Breast epithelium (tissue), 3 donors: ENCODE measurements at regions not wholly inside any gene's neighbourhood (a gene's known extent, or its start where the extent isn't known, plus 50 kb on each side); places are given as distances from the start of the nearest gene placed in this dataset.

Source experiments
- CTCF ChIP-seq, 3 donors: fragments of 450-650 bp; IDR thresholded peaks; one replicate each; pipeline ENCODE4 v1.5.1; 2016 to 2017; ENCODE audit warnings: antibody characterized with exemption in 3 of 3, mild to moderate bottlenecking in 3 of 3, moderate library complexity in 3 of 3
- POLR2AphosphoS5 ChIP-seq, 3 donors: sonication (generic); formaldehyde crosslinking; IDR thresholded peaks; one replicate each; pipeline ENCODE4 v1.6.1; 2017; ENCODE audit warnings: antibody characterized with exemption in 3 of 3

GRCh38 chr9:126144603-126145456 lies 181.8 kb upstream of the MVB12B start:
- TF ChIP-seq POLR2AphosphoS5 (IDR thresholded peaks at IDR 0.05) (no peak), CTCF (IDR thresholded peaks at IDR 0.05) (no peak)
